ENCODE measurements at regions not wholly inside any gene's neighbourhood (a gene's known extent, or its start where the extent isn't known, plus 50 kb on each side); places are given as distances from the start of the nearest gene placed in this dataset.

DNA sequence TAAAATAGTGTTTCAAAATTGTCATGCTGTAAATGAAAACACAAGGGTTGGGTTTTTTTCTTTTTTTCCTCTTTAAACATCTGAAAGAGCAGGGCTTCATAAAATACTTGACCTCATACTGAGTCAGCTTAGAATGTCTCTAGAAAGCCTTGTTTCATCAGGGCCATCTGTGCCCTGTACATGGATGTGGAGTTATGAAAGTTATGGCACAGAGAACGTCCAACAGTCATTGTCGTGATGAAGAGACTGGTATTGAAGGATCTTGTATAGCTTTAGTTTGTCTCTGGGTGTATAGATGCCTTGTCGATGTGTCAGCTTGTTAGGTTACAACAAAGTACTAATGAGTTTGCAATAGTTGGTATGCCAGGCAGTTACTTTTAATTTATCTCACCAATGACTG is 127.3 kb downstream of the FAM204A start:
- DNase-seq (no peak), ATAC-seq (ENCODE audit: low read depth) (no peak)
- H2BK15ac ChIP-seq (ENCODE audit: low read depth, low read length): no peak overlapping the region
- H2BK20ac ChIP-seq (ENCODE audit: low read depth, low read length): no peak overlapping the region
- H2AK9ac ChIP-seq (replicated peaks; ENCODE audit: low read depth, low read length, poor library complexity): no peak overlapping the region
- H3K14ac ChIP-seq (replicated peaks; ENCODE audit: low read depth, low read length): no peak overlapping the region
- POLR2A ChIA-PET (ENCODE audit: unreplicated experiment): no interaction called here
- H3K4me2 ChIP-seq (ENCODE audit: low read depth, low read length): no peak overlapping the region
- H4K5ac ChIP-seq (ENCODE audit: low read depth, low read length): no peak overlapping the region
- H2AFZ ChIP-seq (replicated peaks; ENCODE audit: low read length, poor library complexity): no peak overlapping the region
- no peak overlapping the region for H2AK5ac ChIP-seq (ENCODE audit: low read depth, low read length)
- H3K9me3 ChIP-seq (ENCODE audit: control insufficient read depth, insufficient read depth, low read length): 0 out of 2 replicates have a peak, but pooled peaks cover 2% of the 10 kb centered on the region
- no peak overlapping the region for H2BK120ac ChIP-seq (ENCODE audit: low read depth, low read length)
- no peak overlapping the region for H4K8ac ChIP-seq (ENCODE audit: low read depth in 2 of 2, low read length in 2 of 2)
- no peak overlapping the region for H2BK5ac ChIP-seq (ENCODE audit: low read depth, low read length, poor library complexity, severe bottlenecking)
- H3K23ac ChIP-seq (ENCODE audit: low read depth, low read length): no peak overlapping the region
- no peaks in the 10 kb centered on the region for H3K27me3 ChIP-seq (ENCODE audit: control insufficient read depth, insufficient read depth, low read length)
- no peaks in the 10 kb centered on the region for H3K4me1 ChIP-seq (ENCODE audit: control insufficient read depth, insufficient read depth, low read length)
- dilution Hi-C loops (cut with HindIII; ENCODE audit: low sequenced_read_pairs, unreplicated experiment): no loop called here
- H3K56ac ChIP-seq (ENCODE audit: extremely low read depth, insufficient read depth, low read length): no peak overlapping the region
- no peak for TF ChIP-seq RAD21 (IDR thresholded peaks at IDR 0.05; ENCODE audit: low read length)
- TF ChIP-seq, protein P1, sequence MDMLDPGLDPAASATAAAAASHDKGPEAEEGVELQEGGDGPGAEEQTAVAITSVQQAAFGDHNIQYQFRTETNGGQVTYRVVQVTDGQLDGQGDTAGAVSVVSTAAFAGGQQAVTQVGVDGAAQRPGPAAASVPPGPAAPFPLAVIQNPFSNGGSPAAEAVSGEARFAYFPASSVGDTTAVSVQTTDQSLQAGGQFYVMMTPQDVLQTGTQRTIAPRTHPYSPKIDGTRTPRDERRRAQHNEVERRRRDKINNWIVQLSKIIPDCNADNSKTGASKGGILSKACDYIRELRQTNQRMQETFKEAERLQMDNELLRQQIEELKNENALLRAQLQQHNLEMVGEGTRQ (IDR thresholded peaks at IDR 0.05; ENCODE audit: low read depth, low read length): no peak
- no CpG with 5 or more reads among the region's 3 CpGs for WGBS, 2 experiments (ENCODE audit: extremely low coverage in 2 of 2, insufficient read length in 1 of 2)
- H3K4ac ChIP-seq (ENCODE audit: low read depth, low read length): no peak overlapping the region
- H4K20me1 ChIP-seq (ENCODE audit: insufficient read depth, low read length): no peaks in the 10 kb centered on the region
- H3K27ac ChIP-seq (ENCODE audit: insufficient read depth, low read length): no peak overlapping the region
- H3K18ac ChIP-seq (ENCODE audit: low read depth, low read length): no peak overlapping the region
- H4K91ac ChIP-seq (ENCODE audit: insufficient read depth, low read depth, low read length): no peak overlapping the region
- in situ Hi-C loops (cut with MboI; ENCODE audit: low sequenced_read_pairs): no loop called here
- no peaks in the 10 kb centered on the region for H3K79me1 ChIP-seq (ENCODE audit: low read depth in 1 of 2, low read length in 2 of 2)
- CTCF ChIA-PET: no interaction called here
- BruUV-seq (replicated peaks): no TSS peak
- H3K9ac ChIP-seq (ENCODE audit: low read depth, low read length): no peak overlapping the region
- H3K36me3 ChIP-seq (ENCODE audit: control insufficient read depth, insufficient read depth, low read length): no peaks in the 10 kb centered on the region
- no peak overlapping the region for H3K4me3 ChIP-seq (ENCODE audit: insufficient read depth, low read depth, low read length)
- H3K9me1 ChIP-seq (ENCODE audit: insufficient read depth, low read length): no peaks in the 10 kb centered on the region
- intact Hi-C loops (cut with micrococcal nuclease): no loop called here

All from IMR-90 (cell line).